ENCODE measurements at regions not wholly inside any gene's neighbourhood (a gene's known extent, or its start where the extent isn't known, plus 50 kb on each side); places are given as distances from the start of the nearest gene placed in this dataset.

- TF ChIP-seq, protein P1, sequence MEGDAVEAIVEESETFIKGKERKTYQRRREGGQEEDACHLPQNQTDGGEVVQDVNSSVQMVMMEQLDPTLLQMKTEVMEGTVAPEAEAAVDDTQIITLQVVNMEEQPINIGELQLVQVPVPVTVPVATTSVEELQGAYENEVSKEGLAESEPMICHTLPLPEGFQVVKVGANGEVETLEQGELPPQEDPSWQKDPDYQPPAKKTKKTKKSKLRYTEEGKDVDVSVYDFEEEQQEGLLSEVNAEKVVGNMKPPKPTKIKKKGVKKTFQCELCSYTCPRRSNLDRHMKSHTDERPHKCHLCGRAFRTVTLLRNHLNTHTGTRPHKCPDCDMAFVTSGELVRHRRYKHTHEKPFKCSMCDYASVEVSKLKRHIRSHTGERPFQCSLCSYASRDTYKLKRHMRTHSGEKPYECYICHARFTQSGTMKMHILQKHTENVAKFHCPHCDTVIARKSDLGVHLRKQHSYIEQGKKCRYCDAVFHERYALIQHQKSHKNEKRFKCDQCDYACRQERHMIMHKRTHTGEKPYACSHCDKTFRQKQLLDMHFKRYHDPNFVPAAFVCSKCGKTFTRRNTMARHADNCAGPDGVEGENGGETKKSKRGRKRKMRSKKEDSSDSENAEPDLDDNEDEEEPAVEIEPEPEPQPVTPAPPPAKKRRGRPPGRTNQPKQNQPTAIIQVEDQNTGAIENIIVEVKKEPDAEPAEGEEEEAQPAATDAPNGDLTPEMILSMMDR (IDR thresholded peaks at IDR 0.05; ENCODE audit: low read depth, low read length), result no peak
- TF ChIP-seq EZH2phosphoT487 (IDR thresholded peaks at IDR 0.05; ENCODE audit: low read depth), result no peak
Observed at GRCh38 chr3:106088899-106089298, 220.1 kb upstream of the CBLB start.
